Ovary (tissue), 3 donors: ENCODE measurements at regions not wholly inside any gene's neighbourhood (a gene's known extent, or its start where the extent isn't known, plus 50 kb on each side); places are given as distances from the start of the nearest gene placed in this dataset.

ENCODE experiments used
- EP300 ChIP-seq: sonication (generic); formaldehyde crosslinking; IDR thresholded peaks from one replicate; pipeline ENCODE4 v1.6.1; 2017; ENCODE audit warnings: antibody characterized with exemption
- POLR2A ChIP-seq: fragments of 450-650 bp; IDR thresholded peaks from one replicate; pipeline ENCODE4 v1.6.1; 2017; ENCODE audit warnings: antibody characterized with exemption, mild to moderate bottlenecking, moderate library complexity
- TF ChIP-seq, protein P1 (sequence below), 3 donors: fragments of 450-650 bp in 2 of 3; fragments of 200-600 bp in 1 of 3; IDR thresholded peaks; one replicate each; pipeline versions ENCODE4 v1.5.1 to v1.8.0; 2016 to 2022; ENCODE audit warnings: antibody characterized with exemption in 3 of 3, mild to moderate bottlenecking in 1 of 3
- donor health status: DM: no; HTN: no; CAD: no.

DNA sequence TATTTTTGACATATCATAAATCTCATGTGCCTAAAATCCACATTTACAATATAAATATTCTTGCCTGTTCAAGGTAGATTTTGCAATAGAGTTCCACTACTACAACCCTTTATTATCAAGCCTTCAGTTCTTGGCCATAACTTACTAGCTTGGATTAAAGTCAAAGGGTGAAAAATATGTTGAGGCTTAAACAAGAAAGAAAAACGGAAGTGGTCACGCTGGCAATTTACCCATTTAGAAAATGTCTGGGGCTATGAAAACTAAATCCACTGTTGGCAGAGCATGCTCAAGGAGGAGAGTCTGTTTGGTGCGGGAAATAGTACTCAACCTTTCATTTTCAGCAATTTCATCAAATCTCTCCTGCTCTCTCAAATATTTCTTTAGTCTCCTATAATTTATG is 209.8 kb upstream of the RHOBTB1 start:
- TF ChIP-seq, protein P1, sequence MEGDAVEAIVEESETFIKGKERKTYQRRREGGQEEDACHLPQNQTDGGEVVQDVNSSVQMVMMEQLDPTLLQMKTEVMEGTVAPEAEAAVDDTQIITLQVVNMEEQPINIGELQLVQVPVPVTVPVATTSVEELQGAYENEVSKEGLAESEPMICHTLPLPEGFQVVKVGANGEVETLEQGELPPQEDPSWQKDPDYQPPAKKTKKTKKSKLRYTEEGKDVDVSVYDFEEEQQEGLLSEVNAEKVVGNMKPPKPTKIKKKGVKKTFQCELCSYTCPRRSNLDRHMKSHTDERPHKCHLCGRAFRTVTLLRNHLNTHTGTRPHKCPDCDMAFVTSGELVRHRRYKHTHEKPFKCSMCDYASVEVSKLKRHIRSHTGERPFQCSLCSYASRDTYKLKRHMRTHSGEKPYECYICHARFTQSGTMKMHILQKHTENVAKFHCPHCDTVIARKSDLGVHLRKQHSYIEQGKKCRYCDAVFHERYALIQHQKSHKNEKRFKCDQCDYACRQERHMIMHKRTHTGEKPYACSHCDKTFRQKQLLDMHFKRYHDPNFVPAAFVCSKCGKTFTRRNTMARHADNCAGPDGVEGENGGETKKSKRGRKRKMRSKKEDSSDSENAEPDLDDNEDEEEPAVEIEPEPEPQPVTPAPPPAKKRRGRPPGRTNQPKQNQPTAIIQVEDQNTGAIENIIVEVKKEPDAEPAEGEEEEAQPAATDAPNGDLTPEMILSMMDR (IDR thresholded peaks at IDR 0.05): no peak
- TF ChIP-seq POLR2A (no peak), EP300 (no peak)
